Astrocyte of the hippocampus (primary cell): ENCODE measurements at regions not wholly inside any gene's neighbourhood (a gene's known extent, or its start where the extent isn't known, plus 50 kb on each side); places are given as distances from the start of the nearest gene placed in this dataset.
A peak's percentile ranks its signal among the peaks of the same experiment; 100 is the strongest.

Source experiments
- DNase-seq: peaks from one replicate; pipeline ENCODE4 v3.0.0; 2011; ENCODE audit warnings: low read depth, low spot score

DNA sequence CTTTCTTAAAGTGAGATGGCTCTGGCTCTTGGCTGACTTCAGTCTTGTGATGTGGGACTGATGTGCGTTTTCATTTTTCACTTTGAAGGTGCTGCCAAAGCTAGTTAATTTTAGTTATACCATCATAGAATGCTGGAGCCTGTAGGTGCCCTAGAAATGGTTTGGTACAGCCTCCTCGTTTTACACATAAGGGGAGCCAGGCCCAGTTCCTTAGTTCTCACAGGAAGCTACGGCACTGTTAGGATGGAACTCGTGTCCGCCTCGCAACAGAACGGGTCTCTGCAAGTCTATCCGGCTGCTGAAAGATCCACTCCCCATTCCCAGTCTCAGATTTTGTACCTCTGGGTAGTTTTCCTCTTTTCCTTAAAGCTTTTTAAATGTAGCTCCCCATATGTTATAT lies 173.2 kb upstream of the PRPS1L1 start:
- no peak for DNase-seq

DNA sequence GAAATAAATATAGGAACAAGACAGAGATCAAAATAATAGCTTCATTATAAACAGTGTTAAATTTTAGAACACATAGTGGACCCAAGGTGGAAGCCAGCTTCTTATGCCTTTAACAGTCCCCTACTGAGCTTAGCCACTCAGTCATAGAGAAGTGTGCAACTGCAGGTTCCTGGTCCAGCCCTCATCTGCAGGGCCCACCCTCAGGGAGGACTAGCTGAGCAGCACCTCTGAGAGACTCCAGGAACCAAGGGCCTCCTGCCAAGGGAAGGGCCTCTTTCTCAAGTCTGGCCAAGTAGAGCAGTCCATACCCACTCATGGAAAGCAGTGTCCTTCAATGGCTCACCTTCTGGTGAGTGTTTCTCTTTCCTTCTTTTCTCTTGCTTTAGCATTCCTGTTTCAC lies 173.7 kb upstream of the PRPS1L1 start:
- DNase-seq, result no peak

DNA sequence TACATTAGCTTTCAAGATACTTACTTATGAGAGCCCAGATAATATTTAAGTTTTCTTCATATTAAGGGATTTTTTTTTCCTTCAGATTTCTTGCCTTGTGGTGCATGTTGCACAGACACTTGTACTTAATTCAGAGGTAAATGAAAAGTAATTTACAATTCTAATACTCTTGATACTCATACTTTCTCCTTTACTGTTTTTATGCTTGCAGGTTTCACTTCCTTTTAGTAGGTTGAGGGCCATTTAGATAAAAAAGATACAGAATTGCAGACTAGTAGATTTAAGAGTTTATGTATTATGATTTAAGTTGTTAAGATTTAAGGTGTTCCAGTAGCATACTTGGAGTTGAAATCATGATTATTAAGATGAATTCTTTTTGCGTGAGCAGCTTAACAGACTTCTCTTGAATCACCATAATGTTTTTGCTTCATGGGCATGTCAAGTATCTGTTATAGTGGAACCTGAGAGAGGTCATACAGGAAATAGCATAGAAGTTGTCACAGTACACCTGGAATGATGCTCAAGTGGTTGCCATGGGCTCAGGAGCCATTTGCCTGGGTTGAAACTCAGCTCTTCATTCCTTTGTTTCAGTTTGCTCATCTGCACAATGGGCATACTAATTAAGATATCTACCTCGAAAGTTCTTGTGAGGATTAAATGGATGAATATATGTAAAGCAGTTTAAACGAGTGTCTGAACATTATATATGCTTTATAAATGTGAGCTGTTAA lies 174.8 kb upstream of the PRPS1L1 start:
- DNase-seq, result no peak

DNA sequence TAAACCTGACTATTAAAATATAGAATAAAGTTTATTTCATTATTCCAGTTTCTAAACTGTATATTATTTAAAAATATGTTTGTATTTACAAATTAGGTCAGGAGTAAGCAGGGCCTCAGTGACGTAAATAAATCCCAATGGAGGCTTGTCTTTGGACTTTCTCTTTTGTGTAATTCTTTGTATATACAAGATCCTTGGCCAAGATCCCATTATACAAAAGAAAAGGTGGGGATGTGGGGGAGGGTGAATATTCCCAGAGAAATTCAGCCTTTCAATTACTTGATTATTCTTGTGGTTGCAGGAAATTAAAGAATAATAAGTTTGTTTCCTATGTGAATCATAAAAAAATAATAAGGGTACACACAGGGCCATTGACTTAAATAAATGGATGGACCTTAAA lies 178.7 kb upstream of the PRPS1L1 start:
- DNase-seq, result no peak

DNA sequence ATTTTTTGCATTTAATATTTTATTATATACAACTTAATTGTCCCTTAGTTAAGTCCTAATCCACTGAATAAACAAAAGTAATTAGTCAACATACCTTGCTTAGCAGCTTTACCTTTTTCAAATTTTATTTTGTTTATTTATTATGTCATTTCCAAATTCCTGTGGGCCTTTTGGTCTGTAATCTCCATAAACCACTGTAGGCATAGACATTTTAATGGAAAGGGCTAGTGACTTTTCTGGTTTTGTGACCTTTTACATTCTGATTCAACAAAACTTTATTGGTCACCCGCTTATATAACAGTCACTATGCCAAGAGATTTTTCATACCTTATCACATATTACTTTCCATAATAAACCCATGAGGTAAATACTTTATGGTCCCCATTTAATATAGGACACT lies 181.3 kb upstream of the PRPS1L1 start:
- no peak for DNase-seq

DNA sequence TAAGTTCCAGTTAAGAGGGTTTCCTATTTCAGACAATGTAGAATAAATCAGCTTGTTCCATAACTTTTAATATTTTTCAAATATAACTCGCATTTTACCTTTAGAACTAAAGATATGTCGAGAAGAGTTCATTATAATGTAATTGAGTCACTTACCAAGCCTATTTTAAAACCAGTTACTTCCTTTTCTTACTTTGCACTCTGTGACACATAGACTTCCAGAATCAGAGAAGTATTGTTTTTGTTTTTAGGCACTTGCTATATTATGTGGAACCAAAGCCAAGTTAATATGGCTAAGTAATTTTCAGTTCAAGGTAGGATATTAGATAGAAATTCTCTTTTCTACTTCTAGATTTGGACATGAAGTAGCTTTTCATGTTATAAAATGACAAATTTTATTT lies 182.7 kb upstream of the PRPS1L1 start:
- no peak for DNase-seq

DNA sequence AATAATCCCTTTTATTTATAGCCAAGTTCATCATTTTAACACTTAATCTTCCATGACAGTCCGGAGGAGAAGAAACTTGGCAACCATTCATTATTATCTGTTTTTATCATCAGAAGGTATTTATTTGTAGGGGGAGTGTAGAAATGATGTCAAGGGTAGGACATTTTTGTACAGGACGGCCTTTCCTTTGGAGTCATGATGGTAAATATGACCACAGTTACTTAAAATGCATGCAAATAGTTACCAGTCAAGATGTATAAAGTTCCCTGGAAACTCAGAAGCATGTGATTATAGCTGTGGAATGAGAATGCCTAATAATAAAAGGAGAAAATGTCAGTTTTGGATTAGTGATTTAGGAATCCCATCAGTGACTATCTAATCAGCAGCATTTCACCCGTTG lies 183.1 kb upstream of the PRPS1L1 start:
- DNase-seq, result no peak

DNA sequence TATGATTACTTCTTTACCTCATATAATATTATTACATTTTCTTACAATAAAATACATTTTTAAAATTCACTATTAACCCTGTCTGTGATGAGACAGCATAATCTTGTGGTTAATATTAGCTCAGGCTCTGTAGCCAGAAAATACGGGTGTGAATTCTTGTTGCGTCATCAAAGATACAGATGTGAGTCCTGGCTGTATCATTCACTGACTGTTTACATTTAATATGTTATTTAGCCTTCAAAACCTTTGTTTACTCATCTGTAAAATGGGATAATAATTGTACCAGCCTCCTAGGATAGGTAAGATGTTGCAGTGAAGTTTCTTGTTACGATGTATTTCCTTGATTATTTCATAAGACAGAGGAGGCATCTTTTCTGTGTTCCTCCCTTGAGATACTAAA lies 184.7 kb upstream of the PRPS1L1 start:
- DNase-seq, result no peak

DNA sequence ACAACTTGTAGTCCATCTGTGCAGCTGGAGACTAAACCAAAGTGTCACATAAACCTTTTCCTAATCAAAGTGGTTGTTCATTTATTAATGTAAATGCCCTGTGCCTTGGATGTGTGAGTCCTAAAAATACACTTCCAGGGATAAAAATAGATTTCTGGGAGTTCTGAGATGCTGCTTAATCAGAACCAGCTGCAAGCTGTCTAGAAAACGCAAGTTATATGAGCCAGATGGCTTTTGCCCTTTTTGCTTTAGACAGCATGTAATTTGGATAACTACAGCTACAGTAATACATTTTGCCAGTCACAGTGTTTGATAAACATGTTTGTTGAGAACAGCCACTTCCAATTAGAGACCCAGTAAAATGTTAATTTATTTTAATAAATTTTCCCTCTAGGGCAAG lies 185.1 kb upstream of the PRPS1L1 start:
- DNase-seq, result no peak

DNA sequence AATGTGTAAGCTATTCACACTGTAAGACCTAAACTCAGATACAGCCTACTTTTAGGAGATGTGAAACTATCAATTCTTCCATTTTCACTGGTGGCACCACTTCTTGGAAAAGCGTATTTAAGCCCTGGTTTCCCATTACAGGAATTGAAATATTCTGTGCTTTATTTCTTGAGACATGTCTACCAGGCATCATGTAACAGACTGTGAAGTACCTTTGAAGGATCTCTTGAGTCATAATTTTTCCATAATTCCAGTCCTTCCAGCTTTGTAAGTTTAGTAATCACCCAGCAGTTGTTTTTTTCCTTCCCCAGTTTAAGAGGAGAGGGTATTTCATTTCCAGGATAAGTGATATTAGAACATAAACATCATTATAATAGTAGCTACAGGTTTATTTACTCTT lies 186.0 kb upstream of the PRPS1L1 start:
- no peak for DNase-seq

DNA sequence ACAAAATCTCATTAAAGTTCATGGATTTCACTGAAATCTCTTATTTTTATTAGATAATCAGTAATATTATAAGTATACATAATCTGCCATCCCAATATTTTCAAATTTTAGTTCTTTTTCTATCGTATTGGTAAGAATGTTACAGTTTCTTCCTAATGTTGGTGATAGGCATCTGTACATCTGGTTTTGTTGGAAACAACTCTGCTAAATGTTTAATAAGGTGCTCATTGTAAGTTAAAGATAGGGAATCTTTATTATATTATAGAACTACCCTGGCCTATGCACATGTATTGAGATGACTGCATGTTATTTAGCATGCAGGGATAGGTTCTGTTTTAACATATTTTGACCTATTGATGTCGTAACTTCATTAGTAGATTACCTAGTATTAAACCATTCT lies 188.6 kb upstream of the PRPS1L1 start:
- DNase-seq, result no peak

DNA sequence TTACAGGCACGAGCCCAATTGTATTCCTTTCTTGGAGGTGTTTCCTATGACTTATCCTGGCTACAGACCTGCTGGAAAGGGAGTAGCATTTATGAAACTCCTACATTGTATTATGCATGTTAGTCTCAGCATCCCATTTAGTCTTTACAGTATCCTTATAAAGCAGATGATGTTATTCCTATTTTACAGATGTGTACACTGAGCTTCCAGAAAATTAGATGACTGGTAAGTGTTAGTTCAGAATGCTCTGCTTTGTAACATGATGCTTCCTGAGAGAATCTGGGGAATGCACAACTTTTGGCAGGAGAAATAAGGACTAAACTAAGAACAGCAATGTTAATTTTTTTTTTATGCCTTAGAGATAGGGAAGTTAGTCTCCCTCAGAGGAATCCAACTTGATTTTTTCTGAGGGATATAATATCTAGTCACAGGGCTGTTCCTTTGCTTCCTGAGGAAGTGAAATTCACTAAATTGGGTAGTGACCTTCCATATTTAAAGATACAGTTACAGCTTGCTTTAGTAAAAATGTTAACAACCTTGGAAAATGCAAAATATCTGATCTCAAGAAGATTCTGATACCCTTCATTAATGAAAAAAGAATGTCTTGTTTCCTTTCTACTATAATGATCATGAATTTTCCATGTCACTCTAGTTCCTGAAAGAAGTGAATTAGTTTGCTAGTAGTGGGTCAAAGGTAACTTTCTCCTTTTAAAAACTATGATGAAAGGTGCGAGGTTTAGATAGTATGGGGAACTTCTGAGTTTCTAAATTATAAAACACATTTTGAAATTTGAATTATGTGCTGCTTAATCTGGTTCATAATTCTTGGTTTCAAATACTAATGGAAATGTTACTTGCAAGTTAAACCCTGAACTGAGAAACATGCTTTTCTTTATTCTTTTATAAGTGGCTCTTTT lies 194.0 kb upstream of the PRPS1L1 start:
- DNase-seq, result peak; percentile 42

DNA sequence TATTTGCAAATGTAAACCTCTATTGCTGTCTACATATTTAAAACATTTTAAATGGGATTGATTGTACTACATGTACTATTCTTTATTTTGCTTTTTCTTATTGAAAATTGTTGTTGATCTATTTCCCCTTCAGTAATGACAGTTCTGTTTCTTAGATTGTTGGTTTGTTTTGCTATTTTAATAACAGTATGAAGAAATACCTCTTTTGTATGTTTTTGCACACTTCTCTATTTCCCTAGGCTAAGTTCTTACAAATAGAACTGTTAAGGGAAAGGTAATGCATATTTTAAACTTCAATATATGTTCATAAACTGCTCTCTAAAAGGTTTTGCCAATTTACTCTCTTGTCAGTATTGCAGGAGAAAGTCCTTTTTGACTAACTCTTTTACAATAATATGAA lies 195.0 kb upstream of the PRPS1L1 start:
- no peak for DNase-seq

DNA sequence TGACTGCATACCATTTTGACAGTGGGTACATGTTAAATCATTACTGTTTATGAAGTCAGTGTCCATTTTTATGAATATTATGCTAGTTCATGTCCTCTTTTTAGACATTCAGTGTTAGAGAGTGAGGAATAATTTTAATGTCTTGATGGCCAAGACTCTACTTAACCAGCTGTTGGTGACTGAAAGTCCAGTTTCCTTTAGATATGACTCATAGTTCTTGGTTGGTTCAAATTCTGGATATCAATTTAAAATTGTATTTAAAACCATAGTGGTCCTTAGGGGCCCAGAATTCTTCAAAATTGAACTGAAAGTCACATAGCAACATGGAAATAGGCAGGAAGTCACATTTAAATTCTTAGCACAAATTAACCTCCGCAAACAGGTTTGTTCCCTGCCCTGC lies 196.5 kb upstream of the PRPS1L1 start:
- DNase-seq, result no peak

DNA sequence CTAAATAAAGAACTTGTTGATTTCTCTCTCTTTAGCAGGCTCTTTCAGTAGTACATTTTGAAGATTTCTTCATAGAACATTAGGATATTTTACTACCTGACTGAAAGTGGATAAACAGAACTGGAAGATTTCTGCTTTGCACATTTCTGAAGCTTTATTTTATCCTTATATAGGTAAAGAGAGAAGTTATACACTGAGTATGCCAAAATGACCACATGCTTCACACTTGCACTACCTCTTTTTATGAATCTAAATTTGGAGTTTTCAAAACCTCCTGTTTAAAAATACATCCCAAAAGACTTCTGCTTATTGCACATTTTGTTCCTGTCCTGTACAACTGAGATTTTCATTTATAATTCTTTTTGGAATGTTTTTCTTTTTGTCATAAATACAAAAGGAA lies 197.4 kb upstream of the PRPS1L1 start:
- no peak for DNase-seq

DNA sequence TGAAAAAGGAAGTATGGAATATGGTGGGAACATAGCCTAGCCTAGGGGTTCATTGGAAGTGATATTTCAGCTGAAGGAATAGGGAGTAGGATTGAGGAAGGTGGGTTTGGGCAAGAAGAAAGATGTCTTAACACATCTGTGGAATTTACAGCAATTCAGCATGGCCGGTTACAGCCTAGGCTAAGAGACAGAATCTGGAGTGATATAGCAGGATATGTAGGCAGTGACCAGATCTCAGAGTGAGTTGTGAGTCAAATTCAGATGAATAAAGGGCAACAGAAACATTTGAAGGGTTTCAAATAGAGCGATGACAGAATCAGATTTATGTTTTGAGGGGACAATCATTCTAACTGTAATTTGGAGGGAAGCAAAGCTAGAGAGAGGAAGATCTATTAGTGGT lies 199.0 kb upstream of the PRPS1L1 start:
- DNase-seq, result no peak

DNA sequence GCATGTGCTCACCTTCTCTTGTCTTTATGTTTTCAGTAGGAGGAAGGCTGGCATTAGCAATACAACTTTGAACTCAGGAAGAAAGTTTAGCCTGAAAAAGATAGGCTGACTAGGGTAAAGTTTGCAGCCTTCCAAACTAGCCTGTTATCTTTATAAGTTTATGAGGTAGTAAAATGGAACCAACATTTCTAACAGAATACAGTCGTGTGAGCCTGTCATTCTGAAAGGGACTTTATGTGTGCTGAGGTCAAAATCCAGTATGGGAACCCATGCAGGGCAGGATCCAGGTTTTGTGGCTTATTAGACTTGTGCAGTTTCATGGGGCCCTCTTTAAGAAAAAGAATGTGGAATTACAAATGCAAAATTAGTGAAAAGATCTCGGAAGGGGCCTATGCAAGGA lies 201.0 kb upstream of the PRPS1L1 start:
- no peak for DNase-seq

DNA sequence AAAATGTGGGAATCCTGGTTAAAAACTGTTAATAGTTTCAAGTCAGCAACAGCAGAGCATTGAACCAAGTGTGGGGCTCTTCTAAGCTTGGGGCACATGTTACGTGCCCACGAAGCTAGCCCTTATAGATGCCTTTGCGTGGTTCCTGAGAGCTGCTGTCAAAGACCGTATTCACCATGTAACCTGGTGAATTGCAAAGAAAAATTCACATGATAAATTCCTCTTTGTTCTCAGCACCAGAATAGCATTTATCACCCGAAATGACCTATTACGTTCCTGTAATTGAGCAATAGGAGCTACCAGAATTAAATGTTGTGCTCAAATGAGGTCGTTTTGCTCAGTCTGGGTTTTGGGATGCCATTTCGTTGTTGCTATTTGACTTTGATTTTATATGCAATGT lies 202.6 kb upstream of the PRPS1L1 start:
- no peak for DNase-seq

DNA sequence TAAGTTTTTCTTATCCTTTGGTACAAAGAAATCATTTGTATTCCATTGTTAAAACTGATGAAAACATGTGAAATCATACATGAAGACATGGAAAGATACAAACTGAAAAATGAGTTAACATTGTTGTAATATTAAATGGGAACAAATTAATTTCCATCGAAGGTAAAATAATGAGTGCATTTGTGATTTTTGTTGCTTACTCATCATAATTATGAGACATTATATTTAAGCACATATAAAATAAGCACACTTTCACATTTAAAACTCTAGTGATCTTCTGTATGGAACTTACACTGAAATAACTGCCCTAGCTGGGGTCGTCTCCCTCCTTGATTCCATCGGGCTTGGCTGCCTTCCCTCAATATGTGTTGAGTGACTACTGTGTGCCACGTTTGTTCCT lies 204.2 kb upstream of the PRPS1L1 start:
- no peak for DNase-seq

DNA sequence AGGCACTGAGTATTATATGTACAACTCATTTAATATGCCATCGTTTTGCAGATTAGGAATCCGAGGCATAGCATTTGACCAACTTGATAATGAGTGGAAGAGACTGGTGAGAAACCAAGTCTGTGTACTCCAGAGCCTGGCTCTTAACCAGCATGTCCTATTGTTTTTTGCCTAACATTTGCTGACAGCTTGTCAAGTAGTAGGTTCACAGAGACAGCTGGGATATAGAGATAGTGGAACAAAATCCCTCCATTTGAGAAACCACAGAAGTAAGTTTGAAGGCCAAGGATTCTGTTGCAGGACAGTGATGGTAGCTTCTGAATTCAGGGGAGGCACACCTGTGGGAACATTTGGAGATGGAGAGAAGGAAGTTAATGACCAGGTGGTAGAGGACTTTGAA lies 206.9 kb upstream of the PRPS1L1 start:
- no peak for DNase-seq

DNA sequence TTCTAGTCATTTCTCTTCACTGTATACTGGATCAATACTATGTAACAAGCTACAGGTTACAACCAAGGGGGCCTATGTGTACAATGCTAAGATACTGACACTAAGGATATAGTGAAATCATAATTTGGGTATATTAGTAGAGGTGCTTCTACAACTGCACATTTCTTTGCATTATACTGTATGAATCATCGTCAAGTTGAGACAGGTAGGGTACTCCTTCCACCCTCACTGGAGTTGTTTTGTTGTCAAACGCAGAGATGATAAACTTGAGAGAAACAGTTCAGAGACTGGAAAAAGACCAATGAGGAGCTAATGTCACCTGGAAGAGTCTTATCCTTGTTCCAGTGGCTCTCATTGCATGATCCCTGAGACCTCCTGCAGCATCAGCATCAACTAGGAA lies 208.2 kb upstream of the PRPS1L1 start:
- no peak for DNase-seq

DNA sequence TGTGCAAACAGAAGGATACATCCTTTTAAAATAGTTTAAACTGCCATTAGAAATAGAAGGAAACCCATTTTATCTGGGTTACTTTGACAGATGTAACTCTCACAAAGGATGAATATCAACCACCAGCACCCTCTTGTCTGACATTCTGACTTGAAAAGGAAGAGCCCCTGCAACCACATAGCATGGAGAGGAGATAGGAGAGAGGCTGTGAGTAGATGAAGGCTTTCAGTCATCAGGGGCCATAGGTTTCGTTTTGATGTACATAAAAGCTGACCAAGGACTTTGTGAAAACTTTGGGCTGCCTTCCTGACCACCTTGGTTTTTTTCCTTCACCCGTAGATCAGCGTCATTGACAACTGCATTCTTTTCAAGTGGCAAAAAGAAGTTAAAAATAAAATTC lies 211.6 kb upstream of the PRPS1L1 start:
- no peak for DNase-seq

DNA sequence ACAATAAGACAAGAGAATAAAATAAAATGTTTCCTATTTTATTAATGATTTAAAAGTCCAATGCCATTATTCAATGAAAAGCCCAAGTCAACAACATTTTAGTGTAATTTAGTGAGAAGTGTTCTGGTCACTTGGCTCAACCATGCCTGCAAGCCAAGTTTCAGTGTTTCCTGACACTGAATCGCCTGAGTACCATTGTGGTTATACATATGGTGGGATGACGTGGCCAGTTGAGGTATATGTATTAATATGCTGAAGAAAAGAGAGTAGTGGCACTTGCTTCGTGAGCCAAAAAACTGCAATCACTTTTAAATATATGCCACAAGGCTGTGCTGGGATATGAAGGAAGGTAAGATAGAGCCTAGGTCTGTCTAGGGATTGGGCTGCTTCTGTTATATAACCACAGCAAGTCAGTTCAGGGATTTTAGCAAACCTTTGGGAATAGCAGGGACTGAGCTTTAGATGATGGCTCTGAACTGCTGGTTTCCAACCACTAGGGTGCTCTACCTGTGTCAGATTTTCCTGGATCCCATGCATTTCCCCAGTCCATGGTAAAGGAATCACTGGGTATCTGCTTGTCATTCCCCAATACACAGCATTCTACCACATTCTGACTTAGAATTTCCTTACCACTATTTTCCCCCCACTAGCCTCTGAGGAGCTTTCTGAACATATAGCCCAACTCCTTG lies 214.0 kb upstream of the PRPS1L1 start:
- DNase-seq, result no peak
